Adrenal gland (tissue), 5 donors: ENCODE measurements at regions not wholly inside any gene's neighbourhood (a gene's known extent, or its start where the extent isn't known, plus 50 kb on each side); places are given as distances from the start of the nearest gene placed in this dataset.
"Not testable (repeated sequence)": the region's sequence is repeated elsewhere in the genome, so short reads cannot be mapped to it uniquely, and the experiment has no call there.

Source experiments
- POLR2A ChIP-seq, 2 donors: fragments of 450-650 bp; IDR thresholded peaks; one replicate each; pipeline ENCODE4 v1.6.1; 2017; ENCODE audit warnings: antibody characterized with exemption in 2 of 2, mild to moderate bottlenecking in 2 of 2, moderate library complexity in 1 of 2
- TF ChIP-seq, protein P1 (sequence below), 6 experiments: fragments of 450-650 bp in 4 of 6; fragments of 200-600 bp in 2 of 6; sonication (generic) in 1 of 6; IDR thresholded peaks; 1 replicate in 5 of 6; 2 replicates in 1 of 6; pipeline versions ENCODE4 v1.5.1 to v1.8.0; 2016 to 2021; ENCODE audit warnings: antibody characterized with exemption in 6 of 6, mild to moderate bottlenecking in 2 of 6, moderate library complexity in 1 of 6
- donor health status: DM: no; HTN: no; CAD: no.

DNA sequence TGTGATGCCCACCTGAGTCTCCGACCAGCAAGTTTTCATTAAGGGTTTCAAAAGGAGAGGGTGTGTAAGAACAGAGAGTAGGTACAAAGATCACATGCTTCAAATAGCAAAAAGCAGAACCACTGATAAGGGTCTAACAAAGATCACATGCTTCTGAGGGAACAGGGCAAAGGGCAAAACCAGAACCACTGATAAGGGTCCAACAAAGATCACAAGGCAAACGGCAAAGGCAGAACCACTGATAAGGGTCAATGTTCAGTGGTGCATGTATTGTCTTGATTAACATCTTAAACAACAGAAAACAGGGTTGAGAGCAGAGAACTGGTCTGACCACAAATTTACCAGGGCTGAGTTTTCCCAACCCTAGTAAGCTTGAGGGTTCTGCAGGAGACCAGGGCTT, 145.8 kb upstream of the NBPF11 start:
- TF ChIP-seq POLR2A (IDR thresholded peaks at IDR 0.05) = not testable (repeated sequence)
- TF ChIP-seq, protein P1, sequence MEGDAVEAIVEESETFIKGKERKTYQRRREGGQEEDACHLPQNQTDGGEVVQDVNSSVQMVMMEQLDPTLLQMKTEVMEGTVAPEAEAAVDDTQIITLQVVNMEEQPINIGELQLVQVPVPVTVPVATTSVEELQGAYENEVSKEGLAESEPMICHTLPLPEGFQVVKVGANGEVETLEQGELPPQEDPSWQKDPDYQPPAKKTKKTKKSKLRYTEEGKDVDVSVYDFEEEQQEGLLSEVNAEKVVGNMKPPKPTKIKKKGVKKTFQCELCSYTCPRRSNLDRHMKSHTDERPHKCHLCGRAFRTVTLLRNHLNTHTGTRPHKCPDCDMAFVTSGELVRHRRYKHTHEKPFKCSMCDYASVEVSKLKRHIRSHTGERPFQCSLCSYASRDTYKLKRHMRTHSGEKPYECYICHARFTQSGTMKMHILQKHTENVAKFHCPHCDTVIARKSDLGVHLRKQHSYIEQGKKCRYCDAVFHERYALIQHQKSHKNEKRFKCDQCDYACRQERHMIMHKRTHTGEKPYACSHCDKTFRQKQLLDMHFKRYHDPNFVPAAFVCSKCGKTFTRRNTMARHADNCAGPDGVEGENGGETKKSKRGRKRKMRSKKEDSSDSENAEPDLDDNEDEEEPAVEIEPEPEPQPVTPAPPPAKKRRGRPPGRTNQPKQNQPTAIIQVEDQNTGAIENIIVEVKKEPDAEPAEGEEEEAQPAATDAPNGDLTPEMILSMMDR (IDR thresholded peaks at IDR 0.05) = not testable (repeated sequence)
